A673 (cell line): ENCODE measurements at regions not wholly inside any gene's neighbourhood (a gene's known extent, or its start where the extent isn't known, plus 50 kb on each side); places are given as distances from the start of the nearest gene placed in this dataset.

Experiments
- BruUV-seq: library from RNA; stranded (reverse); fragments of 400-500 nt; replicated peaks from 2 replicates; lab custom pipeline; 2021; lab: Mats Ljungman, UMichigan
- CTCF ChIA-PET: fragments of 300-600 bp; sonication (Branson Sonifier 250); formaldehyde crosslinking; loops from one replicate; lab custom pipeline; 2022; ENCODE audit warnings: antibody characterized with exemption; lab: Charles Lee
- POLR2A ChIA-PET: fragments of 300-600 bp; sonication (Branson Sonifier 250); formaldehyde crosslinking; loops from one replicate; lab custom pipeline; 2022; ENCODE audit warnings: antibody characterized with exemption; ENCODE audit not compliant: low non-redundant PET; lab: Charles Lee
- DNase-seq: peaks from one replicate; pipeline ENCODE4 v3.0.0-alpha.2; 2015; ENCODE audit warnings: low spot score
- H3K27ac ChIP-seq: fragments of 200-600 bp; sonication (generic); 2 replicates; pipeline ENCODE4 v1.5.1; 2016; ENCODE audit warnings: mixed run types, low read depth, mild to moderate bottlenecking, mixed read lengths, antibody characterized with exemption, low read length; ENCODE audit not compliant: poor library complexity, severe bottlenecking
- H3K27me3 ChIP-seq: fragments of 200-600 bp; sonication (generic); replicated peaks from 2 replicates; pipeline ENCODE4 v1.6.1; 2017; ENCODE audit warnings: mixed run types, low read depth, mild to moderate bottlenecking, mixed read lengths, antibody characterized with exemption, low read length; ENCODE audit not compliant: insufficient read depth, poor library complexity
- H3K36me3 ChIP-seq: fragments of 200-600 bp; sonication (generic); 2 replicates; pipeline ENCODE4 v1.6.1; 2016; ENCODE audit warnings: mixed run types, mild to moderate bottlenecking, mixed read lengths, antibody characterized with exemption, low read length; ENCODE audit not compliant: insufficient read depth, poor library complexity, severe bottlenecking
- H3K4me1 ChIP-seq: fragments of 200-600 bp; sonication (generic); 2 replicates; pipeline ENCODE4 v1.6.1; 2017; ENCODE audit warnings: mixed run types, mild to moderate bottlenecking, mixed read lengths, antibody characterized with exemption, low read length; ENCODE audit not compliant: insufficient read depth, poor library complexity, severe bottlenecking
- H3K4me3 ChIP-seq: fragments of 200-600 bp; sonication (generic); 2 replicates; pipeline ENCODE4 v1.5.1; 2016; ENCODE audit warnings: low read depth, mixed run types, mild to moderate bottlenecking, mixed read lengths, low read length; ENCODE audit not compliant: poor library complexity, severe bottlenecking
- H3K9me3 ChIP-seq: fragments of 200-600 bp; sonication (generic); 2 replicates; pipeline ENCODE4 v1.6.1; 2016; ENCODE audit warnings: mixed run types, low read depth, mild to moderate bottlenecking, mixed read lengths, antibody characterized with exemption, low read length; ENCODE audit not compliant: poor library complexity, severe bottlenecking
- CTCF ChIP-seq: fragments of 300-800, 200-600 bp; sonication (generic); conservative IDR thresholded peaks from 2 replicates; pipeline ENCODE4 v1.5.1; 2017; ENCODE audit warnings: low read depth, mild to moderate bottlenecking, antibody characterized with exemption, low read length, moderate library complexity, mixed read lengths
- EZH2 ChIP-seq: fragments of 200-600 bp; sonication (generic); IDR thresholded peaks from 2 replicates; pipeline ENCODE4 v1.6.1; 2017; ENCODE audit warnings: borderline replicate concordance, low read depth, mild to moderate bottlenecking, mixed read lengths, antibody characterized with exemption, low read length; ENCODE audit not compliant: poor library complexity, severe bottlenecking
- intact Hi-C: fragments of 100-400 bp; cut with micrococcal nuclease; formaldehyde crosslinking; loops from one replicate; pipeline ENCODE4 v1.10.0; 2022; ENCODE audit not compliant: unreplicated experiment

GRCh38 chr10:83801983-83802382 lies 337.3 kb upstream of the GHITM start:
- TF ChIP-seq EZH2: no peak
- no peak for TF ChIP-seq CTCF
- Histone ChIP-seq H3K4me1 (no peaks in the 10 kb centered on the region), H3K4me3 (no peak overlapping the region), H3K27ac (no peak overlapping the region), H3K36me3 (no peaks in the 10 kb centered on the region), H3K9me3 (peaks cover 3% of the 10 kb centered on the region), H3K27me3 (no peaks in the 10 kb centered on the region)
- POLR2A ChIA-PET: no interaction called here
- BruUV-seq: no TSS peak
- CTCF ChIA-PET: no interaction called here
- intact Hi-C loops: no loop called here
- no peak for DNase-seq

GRCh38 chr10:83806717-83807116 lies 332.6 kb upstream of the GHITM start:
- no peaks in the 10 kb centered on the region for H3K27me3 ChIP-seq
- intact Hi-C loops: no loop called here
- ChIA-PET POLR2A (no interaction called here), CTCF (no interaction called here)
- no peak for TF ChIP-seq EZH2
- TF ChIP-seq CTCF: no peak
- H3K4me3 ChIP-seq: no peak overlapping the region
- no peak overlapping the region for H3K27ac ChIP-seq
- no peaks in the 10 kb centered on the region for H3K36me3 ChIP-seq
- no TSS peak for BruUV-seq
- DNase-seq: no peak
- H3K4me1 ChIP-seq: no peaks in the 10 kb centered on the region
- H3K9me3 ChIP-seq: no peaks in the 10 kb centered on the region

- Histone ChIP-seq H3K27me3 (no peaks in the 10 kb centered on the region), H3K4me1 (no peaks in the 10 kb centered on the region), H3K36me3 (no peaks in the 10 kb centered on the region), H3K4me3 (no peak overlapping the region), H3K9me3 (no peaks in the 10 kb centered on the region), H3K27ac (no peak overlapping the region)
- no peak for DNase-seq
- CTCF ChIA-PET: no interaction called here
- POLR2A ChIA-PET: no interaction called here
- TF ChIP-seq EZH2: no peak
- TF ChIP-seq CTCF: no peak
- intact Hi-C loops: no loop called here
- no TSS peak for BruUV-seq
These were observed 330.3 kb upstream of the GHITM start for GRCh38 chr10:83809001-83809400.
